ENCODE measurements at regions not wholly inside any gene's neighbourhood (a gene's known extent, or its start where the extent isn't known, plus 50 kb on each side); places are given as distances from the start of the nearest gene placed in this dataset.

DNA sequence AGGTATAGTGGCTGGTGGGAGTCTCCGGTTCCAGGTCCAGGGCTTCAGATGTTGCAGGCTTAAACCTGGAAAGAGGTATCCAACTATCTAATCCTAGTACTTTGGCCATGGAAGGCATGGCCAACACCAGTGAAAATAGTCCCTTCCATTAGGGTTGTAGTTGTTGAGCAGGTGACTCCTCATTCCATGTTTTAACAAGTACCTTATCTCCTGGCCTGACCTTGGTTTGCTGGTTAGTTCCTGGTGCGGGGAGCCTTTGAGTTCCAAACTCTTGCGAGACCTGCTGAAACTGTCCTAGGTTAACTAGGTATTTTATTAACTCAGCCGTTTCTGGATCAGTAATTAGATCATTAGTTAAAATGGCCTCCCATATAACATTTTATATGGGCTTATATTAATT is 128.9 kb downstream of the GPCPD1 start:
- TF ChIP-seq, protein P1, sequence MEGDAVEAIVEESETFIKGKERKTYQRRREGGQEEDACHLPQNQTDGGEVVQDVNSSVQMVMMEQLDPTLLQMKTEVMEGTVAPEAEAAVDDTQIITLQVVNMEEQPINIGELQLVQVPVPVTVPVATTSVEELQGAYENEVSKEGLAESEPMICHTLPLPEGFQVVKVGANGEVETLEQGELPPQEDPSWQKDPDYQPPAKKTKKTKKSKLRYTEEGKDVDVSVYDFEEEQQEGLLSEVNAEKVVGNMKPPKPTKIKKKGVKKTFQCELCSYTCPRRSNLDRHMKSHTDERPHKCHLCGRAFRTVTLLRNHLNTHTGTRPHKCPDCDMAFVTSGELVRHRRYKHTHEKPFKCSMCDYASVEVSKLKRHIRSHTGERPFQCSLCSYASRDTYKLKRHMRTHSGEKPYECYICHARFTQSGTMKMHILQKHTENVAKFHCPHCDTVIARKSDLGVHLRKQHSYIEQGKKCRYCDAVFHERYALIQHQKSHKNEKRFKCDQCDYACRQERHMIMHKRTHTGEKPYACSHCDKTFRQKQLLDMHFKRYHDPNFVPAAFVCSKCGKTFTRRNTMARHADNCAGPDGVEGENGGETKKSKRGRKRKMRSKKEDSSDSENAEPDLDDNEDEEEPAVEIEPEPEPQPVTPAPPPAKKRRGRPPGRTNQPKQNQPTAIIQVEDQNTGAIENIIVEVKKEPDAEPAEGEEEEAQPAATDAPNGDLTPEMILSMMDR (IDR thresholded peaks at IDR 0.05): no peak
- no peak for TF ChIP-seq EZH2 (IDR thresholded peaks at IDR 0.05; ENCODE audit: borderline replicate concordance, insufficient read depth, low read depth, low read length, poor library complexity, severe bottlenecking)
